Femur (tissue), 1 donor: ENCODE measurements at regions not wholly inside any gene's neighbourhood (a gene's known extent, or its start where the extent isn't known, plus 50 kb on each side); places are given as distances from the start of the nearest gene placed in this dataset.
"Not testable (repeated sequence)": the region's sequence is repeated elsewhere in the genome, so short reads cannot be mapped to it uniquely, and the experiment has no call there.

ENCODE experiments used
- DNase-seq: peaks from one replicate; pipeline ENCODE4 v3.0.0-alpha.2; 2017

GRCh38 chr9:31702957-31703356 lies 681.5 kb upstream of the ACO1 start:
- no peak for DNase-seq

GRCh38 chr9:31715250-31715649 lies 669.2 kb upstream of the ACO1 start:
- DNase-seq, result peak; percentile 44

GRCh38 chr9:31719262-31719661 lies 665.2 kb upstream of the ACO1 start:
- DNase-seq, result no peak

GRCh38 chr9:31730398-31730797 lies 654.0 kb upstream of the ACO1 start:
- DNase-seq, result no peak

GRCh38 chr9:31733166-31733565 lies 651.3 kb upstream of the ACO1 start:
- no peak for DNase-seq

- no peak for DNase-seq
Measured at GRCh38 chr9:31736581-31737179, 647.8 kb upstream of the ACO1 start.

- no peak for DNase-seq
Measured at GRCh38 chr9:31740705-31741104, 643.7 kb upstream of the ACO1 start.

GRCh38 chr9:31744589-31744988 lies 639.9 kb upstream of the ACO1 start:
- no peak for DNase-seq

GRCh38 chr9:31745468-31745867 lies 639.0 kb upstream of the ACO1 start:
- no peak for DNase-seq

- DNase-seq, result no peak
Measured at GRCh38 chr9:31745886-31746285, 638.6 kb upstream of the ACO1 start.

- DNase-seq, result no peak
Measured at GRCh38 chr9:31753756-31754155, 630.7 kb upstream of the ACO1 start.

- no peak for DNase-seq
Measured at GRCh38 chr9:31759703-31760102, 624.7 kb upstream of the ACO1 start.

GRCh38 chr9:31774021-31774420 lies 610.4 kb upstream of the ACO1 start:
- DNase-seq, result not testable (repeated sequence)

- DNase-seq, result peak; percentile 27
Measured at GRCh38 chr9:31774571-31774970, 609.9 kb upstream of the ACO1 start.

- no peak for DNase-seq
Measured at GRCh38 chr9:31776471-31776870, 608.0 kb upstream of the ACO1 start.

GRCh38 chr9:31783491-31783890 lies 601.0 kb upstream of the ACO1 start:
- no peak for DNase-seq

GRCh38 chr9:31790720-31791119 lies 593.7 kb upstream of the ACO1 start:
- DNase-seq, result no peak

- peak; percentile 19 for DNase-seq
Measured at GRCh38 chr9:31799953-31800609, 584.4 kb upstream of the ACO1 start.

GRCh38 chr9:31807574-31808256 lies 576.7 kb upstream of the ACO1 start:
- DNase-seq, result no peak

GRCh38 chr9:31808766-31809165 lies 575.7 kb upstream of the ACO1 start:
- DNase-seq, result no peak

- DNase-seq, result no peak
Measured at GRCh38 chr9:31820426-31820825, 564.0 kb upstream of the ACO1 start.

GRCh38 chr9:31821583-31821982 lies 562.9 kb upstream of the ACO1 start:
- DNase-seq, result no peak

GRCh38 chr9:31823365-31823764 lies 561.1 kb upstream of the ACO1 start:
- DNase-seq, result no peak

- no peak for DNase-seq
Measured at GRCh38 chr9:31824860-31825259, 559.6 kb upstream of the ACO1 start.
